HG02840 (cell line): ENCODE measurements at regions not wholly inside any gene's neighbourhood (a gene's known extent, or its start where the extent isn't known, plus 50 kb on each side); places are given as distances from the start of the nearest gene placed in this dataset.
"Not testable (repeated sequence)": the region's sequence is repeated elsewhere in the genome, so short reads cannot be mapped to it uniquely, and the experiment has no call there.

Experiments
- ATAC-seq: cut with Tn5 transposase; IDR thresholded peaks from one replicate; pipeline ENCODE4 v1.9.1; 2021; ENCODE audit warnings: mild to moderate bottlenecking, moderate library complexity, moderate number of reproducible peaks; ENCODE audit not compliant: unreplicated experiment, low FRiP score

- ATAC-seq, result no peak
These were observed 128.3 kb upstream of the CARMIL1 start for GRCh38 chr6:25150863-25151262.

GRCh38 chr6:25153079-25153478, 126.1 kb upstream of the CARMIL1 start:
- no peak for ATAC-seq

- no peak for ATAC-seq
These were observed 125.1 kb upstream of the CARMIL1 start for GRCh38 chr6:25154034-25154596.

- no peak for ATAC-seq
These were observed 124.0 kb upstream of the CARMIL1 start for GRCh38 chr6:25155211-25155610.

- no peak for ATAC-seq
These were observed 123.1 kb upstream of the CARMIL1 start for GRCh38 chr6:25156123-25156522.

- ATAC-seq, result no peak
These were observed 122.0 kb upstream of the CARMIL1 start for GRCh38 chr6:25157183-25157582.

GRCh38 chr6:25157842-25158241, 121.3 kb upstream of the CARMIL1 start:
- ATAC-seq, result no peak

GRCh38 chr6:25160134-25160533, 119.0 kb upstream of the CARMIL1 start:
- not testable (repeated sequence) for ATAC-seq

- no peak for ATAC-seq
These were observed 114.0 kb upstream of the CARMIL1 start for GRCh38 chr6:25165177-25165576.

- ATAC-seq, result no peak
These were observed 113.4 kb upstream of the CARMIL1 start for GRCh38 chr6:25165800-25166199.

GRCh38 chr6:25166955-25167748, 112.0 kb upstream of the CARMIL1 start:
- ATAC-seq, result no peak

GRCh38 chr6:25167961-25168360, 111.2 kb upstream of the CARMIL1 start:
- ATAC-seq, result no peak

GRCh38 chr6:25168637-25169036, 110.5 kb upstream of the CARMIL1 start:
- ATAC-seq, result no peak

GRCh38 chr6:25169553-25169952, 109.6 kb upstream of the CARMIL1 start:
- no peak for ATAC-seq

- ATAC-seq, result no peak
These were observed 109.2 kb upstream of the CARMIL1 start for GRCh38 chr6:25169961-25170360.

- ATAC-seq, result no peak
These were observed 108.5 kb upstream of the CARMIL1 start for GRCh38 chr6:25170640-25171039.

- no peak for ATAC-seq
These were observed 107.9 kb upstream of the CARMIL1 start for GRCh38 chr6:25171301-25171700.

GRCh38 chr6:25172819-25173218, 106.4 kb upstream of the CARMIL1 start:
- ATAC-seq, result no peak

GRCh38 chr6:25173246-25173645, 105.9 kb upstream of the CARMIL1 start:
- no peak for ATAC-seq

- ATAC-seq, result no peak
These were observed 105.2 kb upstream of the CARMIL1 start for GRCh38 chr6:25173951-25174474.

- no peak for ATAC-seq
These were observed 104.5 kb upstream of the CARMIL1 start for GRCh38 chr6:25174678-25175077.

- ATAC-seq, result no peak
These were observed 104.0 kb upstream of the CARMIL1 start for GRCh38 chr6:25175196-25175595.
